ENCODE measurements at regions not wholly inside any gene's neighbourhood (a gene's known extent, or its start where the extent isn't known, plus 50 kb on each side); places are given as distances from the start of the nearest gene placed in this dataset.

DNA sequence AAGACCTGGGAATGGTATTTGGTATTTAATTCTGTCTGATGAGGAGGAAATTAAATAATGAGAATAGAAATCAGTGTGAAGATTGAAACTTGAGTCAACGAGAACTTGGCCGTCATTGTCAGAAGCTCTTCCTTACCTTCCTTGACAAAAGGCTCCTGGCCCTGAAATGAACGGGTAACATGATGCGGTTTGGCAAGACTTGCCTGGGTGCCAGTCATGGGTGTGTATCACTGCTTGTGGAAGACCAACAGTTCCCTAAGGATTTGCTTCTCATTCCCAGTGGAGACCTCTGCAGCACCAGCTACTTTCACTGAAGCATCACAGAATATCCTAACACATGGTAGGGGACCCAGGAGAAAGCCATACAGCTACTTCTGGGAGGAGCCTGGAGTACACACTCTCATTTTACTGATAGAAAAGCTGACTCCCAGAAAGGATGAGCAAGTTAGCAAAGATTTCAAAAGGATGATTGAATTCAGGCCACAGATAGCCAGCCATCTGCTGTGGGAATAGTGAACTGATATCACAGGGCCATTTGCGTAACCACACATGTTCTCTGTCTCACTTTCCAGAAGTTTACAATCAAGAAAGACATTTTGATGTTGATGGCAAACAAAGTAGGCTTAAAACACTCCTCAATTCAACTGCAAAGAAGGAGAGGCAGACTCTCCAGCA lies 258.1 kb upstream of the SALL1 start:
- ChIA-PET CTCF (interaction anchor here (1.0 kb wide), 1 partner anchor 15 kb away, joined by 3 read pairs; no protein-coding TSS in a partner anchor), POLR2A (ENCODE audit: unreplicated experiment) (no interaction called here)
- no peak overlapping the region for H2AFZ ChIP-seq (replicated peaks; ENCODE audit: low read length, poor library complexity)
- no peaks in the 10 kb centered on the region for H3K79me1 ChIP-seq (ENCODE audit: low read depth in 1 of 2, low read length in 2 of 2)
- no peak overlapping the region for H2BK5ac ChIP-seq (ENCODE audit: low read depth, low read length, poor library complexity, severe bottlenecking)
- H3K4me1 ChIP-seq (ENCODE audit: control insufficient read depth, insufficient read depth, low read length), result peaks cover 3% of the 10 kb centered on the region
- H3K23ac ChIP-seq (ENCODE audit: low read depth, low read length), result no peak overlapping the region; the same call in 1 of the 2 replicates
- H2AK9ac ChIP-seq (replicated peaks; ENCODE audit: low read depth, low read length, poor library complexity), result no peak overlapping the region
- H2BK15ac ChIP-seq (ENCODE audit: low read depth, low read length), result no peak overlapping the region; the same call in 2 of the 3 replicates
- H3K4me2 ChIP-seq (ENCODE audit: low read depth, low read length), result no peak overlapping the region
- no CpG with 5 or more reads among the region's 5 CpGs for WGBS, 2 experiments (ENCODE audit: extremely low coverage in 2 of 2, insufficient read length in 1 of 2)
- H3K36me3 ChIP-seq (ENCODE audit: control insufficient read depth, insufficient read depth, low read length), result no peaks in the 10 kb centered on the region
- H4K20me1 ChIP-seq (ENCODE audit: insufficient read depth, low read length), result no peaks in the 10 kb centered on the region
- no peak overlapping the region for H3K27ac ChIP-seq (ENCODE audit: insufficient read depth, low read length)
- BruUV-seq (replicated peaks), result no TSS peak
- H4K91ac ChIP-seq (ENCODE audit: insufficient read depth, low read depth, low read length), result no peak overlapping the region
- no peak overlapping the region for H3K9ac ChIP-seq (ENCODE audit: low read depth, low read length)
- no peak overlapping the region for H3K14ac ChIP-seq (replicated peaks; ENCODE audit: low read depth, low read length)
- H2BK120ac ChIP-seq (ENCODE audit: low read depth, low read length), result no peak overlapping the region
- H3K9me1 ChIP-seq (ENCODE audit: insufficient read depth, low read length), result no peaks in the 10 kb centered on the region
- in situ Hi-C loops (cut with MboI; ENCODE audit: low sequenced_read_pairs), result no loop called here
- H4K8ac ChIP-seq (ENCODE audit: low read depth in 2 of 2, low read length in 2 of 2), result peak overlapping the region in 1 of 2 experiments; percentile 2; a peak in 1 of 4 replicates
- peak overlapping the region; percentile 3; the same call in 1 of the 2 replicates for H2AK5ac ChIP-seq (ENCODE audit: low read depth, low read length)
- DNase-seq (peak; percentile 41), ATAC-seq (ENCODE audit: low read depth) (no peak)
- H3K4ac ChIP-seq (ENCODE audit: low read depth, low read length), result peak overlapping the region; percentile 1; the same call in 1 of the 2 replicates
- H3K27me3 ChIP-seq (ENCODE audit: control insufficient read depth, insufficient read depth, low read length), result no peaks in the 10 kb centered on the region
- TF ChIP-seq RCOR1 (IDR thresholded peaks at IDR 0.05; ENCODE audit: insufficient replicate concordance, low read length) (no peak), SMC3 (IDR thresholded peaks at IDR 0.05; ENCODE audit: low read depth, low read length) (no peak), MAFK (IDR thresholded peaks at IDR 0.05; ENCODE audit: low read depth, low read length) (no peak), RAD21 (IDR thresholded peaks at IDR 0.05; ENCODE audit: low read length) (no peak), BHLHE40 (IDR thresholded peaks at IDR 0.05; ENCODE audit: low read depth, low read length) (no peak), CEBPB (IDR thresholded peaks at IDR 0.05; ENCODE audit: low read depth, low read length) (no peak), POLR2A (IDR thresholded peaks at IDR 0.05; ENCODE audit: low read depth, low read length) (no peak), CHD1 (IDR thresholded peaks at IDR 0.05; ENCODE audit: low read depth, low read length) (no peak), MAZ (IDR thresholded peaks at IDR 0.05; ENCODE audit: borderline replicate concordance, low read depth, low read length) (no peak)
- TF ChIP-seq, protein P1, sequence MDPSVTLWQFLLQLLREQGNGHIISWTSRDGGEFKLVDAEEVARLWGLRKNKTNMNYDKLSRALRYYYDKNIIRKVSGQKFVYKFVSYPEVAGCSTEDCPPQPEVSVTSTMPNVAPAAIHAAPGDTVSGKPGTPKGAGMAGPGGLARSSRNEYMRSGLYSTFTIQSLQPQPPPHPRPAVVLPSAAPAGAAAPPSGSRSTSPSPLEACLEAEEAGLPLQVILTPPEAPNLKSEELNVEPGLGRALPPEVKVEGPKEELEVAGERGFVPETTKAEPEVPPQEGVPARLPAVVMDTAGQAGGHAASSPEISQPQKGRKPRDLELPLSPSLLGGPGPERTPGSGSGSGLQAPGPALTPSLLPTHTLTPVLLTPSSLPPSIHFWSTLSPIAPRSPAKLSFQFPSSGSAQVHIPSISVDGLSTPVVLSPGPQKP (IDR thresholded peaks at IDR 0.05; ENCODE audit: borderline replicate concordance, low read depth, low read length), result no peak
- TF ChIP-seq, protein P2, sequence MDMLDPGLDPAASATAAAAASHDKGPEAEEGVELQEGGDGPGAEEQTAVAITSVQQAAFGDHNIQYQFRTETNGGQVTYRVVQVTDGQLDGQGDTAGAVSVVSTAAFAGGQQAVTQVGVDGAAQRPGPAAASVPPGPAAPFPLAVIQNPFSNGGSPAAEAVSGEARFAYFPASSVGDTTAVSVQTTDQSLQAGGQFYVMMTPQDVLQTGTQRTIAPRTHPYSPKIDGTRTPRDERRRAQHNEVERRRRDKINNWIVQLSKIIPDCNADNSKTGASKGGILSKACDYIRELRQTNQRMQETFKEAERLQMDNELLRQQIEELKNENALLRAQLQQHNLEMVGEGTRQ (IDR thresholded peaks at IDR 0.05; ENCODE audit: low read depth, low read length), result no peak
- H3K9me3 ChIP-seq (ENCODE audit: control insufficient read depth, insufficient read depth, low read length), result no peaks in the 10 kb centered on the region
- H3K56ac ChIP-seq (ENCODE audit: extremely low read depth, insufficient read depth, low read length), result no peak overlapping the region
- no peak overlapping the region for H4K5ac ChIP-seq (ENCODE audit: low read depth, low read length)
- dilution Hi-C loops (cut with HindIII; ENCODE audit: low sequenced_read_pairs, unreplicated experiment), result no loop called here
- H2BK20ac ChIP-seq (ENCODE audit: low read depth, low read length), result peak overlapping the region; percentile 20; the same call in 1 of the 2 replicates
- no peak overlapping the region for H3K18ac ChIP-seq (ENCODE audit: low read depth, low read length)
- H3K4me3 ChIP-seq (ENCODE audit: insufficient read depth, low read depth, low read length), result no peak overlapping the region
- intact Hi-C loops (cut with micrococcal nuclease), result no loop called here

Data from IMR-90 (cell line).